ENCODE measurements at regions not wholly inside any gene's neighbourhood (a gene's known extent, or its start where the extent isn't known, plus 50 kb on each side); places are given as distances from the start of the nearest gene placed in this dataset.

GRCh38 chr5:67310169-67310568 is 113.6 kb upstream of the CD180 start:
- H3K9ac ChIP-seq (ENCODE audit: extremely low read depth, insufficient read length, low read length): no peak overlapping the region
- no peak overlapping the region for H3K4ac ChIP-seq (ENCODE audit: low read depth, low read length)
- no peak overlapping the region for H3K4me3 Mint-ChIP-seq
- H2AFZ ChIP-seq (ENCODE audit: low read length): no peak overlapping the region
- no peak overlapping the region for H2BK20ac ChIP-seq (ENCODE audit: low read depth, low read length, poor library complexity, severe bottlenecking)
- no peaks in the 10 kb centered on the region; the same call in 1 of the 2 replicates for H3K27me3 Mint-ChIP-seq (ENCODE audit: low read depth)
- no peak overlapping the region for H3K27ac ChIP-seq (ENCODE audit: insufficient read length, low read depth, low read length)
- no peaks in the 10 kb centered on the region for H3K27me3 ChIP-seq (ENCODE audit: insufficient read depth, low read length)
- no peak overlapping the region for H3T11ph ChIP-seq (ENCODE audit: low read length)
- no peak overlapping the region for H4K91ac ChIP-seq (ENCODE audit: insufficient read length, low read depth, low read length)
- no peak overlapping the region for H4K5ac ChIP-seq (ENCODE audit: insufficient read length, low read depth, low read length)
- no peaks in the 10 kb centered on the region for H3K23me2 ChIP-seq (ENCODE audit: insufficient read length, low read depth, low read length, poor library complexity, severe bottlenecking)
- H3K14ac ChIP-seq (ENCODE audit: insufficient read depth, low read length): no peak overlapping the region
- no peak overlapping the region for H3K27ac Mint-ChIP-seq
- no peaks in the 10 kb centered on the region for H3K4me1 Mint-ChIP-seq
- H3K36me3 Mint-ChIP-seq (ENCODE audit: insufficient read depth in 1 of 3, low read depth in 3 of 3): peaks cover 0 to 4% (median 0%) of the 10 kb centered on the region in 3 experiments; a peak in 2 of 7 replicates
- H3K56ac ChIP-seq (ENCODE audit: insufficient read length, low read depth, low read length): no peak overlapping the region
- H3K18ac ChIP-seq (ENCODE audit: insufficient read length, low read depth, low read length): no peak overlapping the region
- TF ChIP-seq CTCF (conservative IDR thresholded peaks at IDR 0.05): no peak
- no peaks in the 10 kb centered on the region for H3K79me2 ChIP-seq (ENCODE audit: insufficient read depth, low read length)
- no peak for DNase-seq
- no peak overlapping the region for H2BK15ac ChIP-seq (ENCODE audit: low read depth, low read length)
- no peak overlapping the region for H2BK12ac ChIP-seq (ENCODE audit: insufficient read length, low read depth, low read length)
- H3K9me3 ChIP-seq (ENCODE audit: control insufficient read depth, low read depth, low read length): no peaks in the 10 kb centered on the region
- no peak overlapping the region for H2AK5ac ChIP-seq (ENCODE audit: insufficient read length, low read length)
- no peaks in the 10 kb centered on the region for H4K20me1 ChIP-seq (ENCODE audit: control insufficient read depth, insufficient read depth, insufficient read length)
- H3K4me1 ChIP-seq (ENCODE audit: insufficient read depth, low read length): no peaks in the 10 kb centered on the region; the same call in 1 of the 2 replicates
- no peak overlapping the region for H2BK120ac ChIP-seq (ENCODE audit: low read depth, low read length, poor library complexity, severe bottlenecking)
- no CpG with 5 or more reads among the region's 1 CpG for WGBS (ENCODE audit: extremely low coverage, insufficient read length, low lambda C conversion rate)
- H2BK5ac ChIP-seq (ENCODE audit: insufficient read length, low read length): no peak overlapping the region
- H3K9me3 Mint-ChIP-seq: peaks cover 0 to 3% of the 10 kb centered on the region in 2 experiments; a peak in 4 of 5 replicates
- no peak overlapping the region for H4K8ac ChIP-seq (replicated peaks; ENCODE audit: insufficient read length, low read depth, low read length)
- no peaks in the 10 kb centered on the region for H3K79me1 ChIP-seq (ENCODE audit: insufficient read depth, low read depth, low read length, poor library complexity, severe bottlenecking)
- no peak overlapping the region for H3K4me2 ChIP-seq (ENCODE audit: insufficient read depth, insufficient read length, low read length)
- no peak overlapping the region for H3K23ac ChIP-seq (ENCODE audit: insufficient read length, low read depth, low read length)
